Subcutaneous abdominal adipose tissue (tissue), 5 donors: ENCODE measurements at regions not wholly inside any gene's neighbourhood (a gene's known extent, or its start where the extent isn't known, plus 50 kb on each side); places are given as distances from the start of the nearest gene placed in this dataset.
"Not testable (repeated sequence)": the region's sequence is repeated elsewhere in the genome, so short reads cannot be mapped to it uniquely, and the experiment has no call there.

ENCODE experiments used
- H3K27ac ChIP-seq: one replicate; pipeline ENCODE4 v1.7.0; 2013; ENCODE audit warnings: low read depth, mild to moderate bottlenecking, inconsistent platforms, low read length, moderate library complexity
- H3K27me3 ChIP-seq, 5 donors: one replicate each; pipeline ENCODE4 v1.7.0; 2013; ENCODE audit warnings: low read length in 5 of 5, inconsistent platforms in 1 of 5; ENCODE audit not compliant: control insufficient read depth in 5 of 5, insufficient read depth in 4 of 5
- H3K36me3 ChIP-seq, 5 donors: one replicate each; pipeline ENCODE4 v1.7.0; 2013; ENCODE audit warnings: low read length in 5 of 5; ENCODE audit not compliant: control insufficient read depth in 5 of 5, insufficient read depth in 5 of 5
- H3K4me1 ChIP-seq, 5 donors: one replicate each; pipeline ENCODE4 v1.7.0; 2013; ENCODE audit warnings: low read length in 5 of 5, mild to moderate bottlenecking in 3 of 5, moderate library complexity in 1 of 5; ENCODE audit not compliant: control insufficient read depth in 5 of 5, insufficient read depth in 5 of 5
- H3K4me3 ChIP-seq, 5 donors: one replicate each; pipeline ENCODE4 v1.7.0; 2013; ENCODE audit warnings: low read length in 5 of 5, low read depth in 1 of 5
- H3K9ac ChIP-seq, 5 donors: one replicate each; pipeline ENCODE4 v1.7.0; 2013; ENCODE audit warnings: low read length in 5 of 5, mild to moderate bottlenecking in 4 of 5, moderate library complexity in 3 of 5
- H3K9me3 ChIP-seq, 5 donors: one replicate each; pipeline ENCODE4 v1.7.0; 2013; ENCODE audit warnings: low read length in 5 of 5; ENCODE audit not compliant: control insufficient read depth in 5 of 5
- donor health status: healthy.
- donor health status: healthy.
- donor health status: healthy.
- donor health status: healthy.
- donor health status: healthy.

- Histone ChIP-seq H3K36me3 (no peaks in the 10 kb centered on the region), H3K4me1 (no peaks in the 10 kb centered on the region), H3K9ac (no peak overlapping the region), H3K27me3 (no peaks in the 10 kb centered on the region), H3K9me3 (peaks cover 0 to 8% (median 2%) of the 10 kb centered on the region in 5 donors), H3K4me3 (no peak overlapping the region), H3K27ac (no peak overlapping the region)
Measured at GRCh38 chr20:16861708-16862107, 113.5 kb downstream of the OTOR start.

GRCh38 chr20:16863303-16863702 lies 115.1 kb downstream of the OTOR start:
- no peak overlapping the region for H3K27ac ChIP-seq
- no peaks in the 10 kb centered on the region for H3K36me3 ChIP-seq
- no peak overlapping the region for H3K9ac ChIP-seq
- H3K27me3 ChIP-seq, result no peaks in the 10 kb centered on the region
- no peaks in the 10 kb centered on the region for H3K9me3 ChIP-seq
- no peaks in the 10 kb centered on the region for H3K4me1 ChIP-seq
- H3K4me3 ChIP-seq, result peak overlapping the region in 1 of 5 donors; percentile 30

GRCh38 chr20:16864069-16864468 lies 115.9 kb downstream of the OTOR start:
- Histone ChIP-seq H3K4me3 (peak overlapping the region in 1 of 5 donors; percentile 30), H3K36me3 (no peaks in the 10 kb centered on the region), H3K9me3 (no peaks in the 10 kb centered on the region), H3K9ac (no peak overlapping the region), H3K27ac (no peak overlapping the region), H3K27me3 (no peaks in the 10 kb centered on the region), H3K4me1 (no peaks in the 10 kb centered on the region)

GRCh38 chr20:16864963-16865362 lies 116.8 kb downstream of the OTOR start:
- no peaks in the 10 kb centered on the region for H3K27me3 ChIP-seq
- no peaks in the 10 kb centered on the region for H3K36me3 ChIP-seq
- H3K9ac ChIP-seq, result no peak overlapping the region
- no peak overlapping the region for H3K27ac ChIP-seq
- no peaks in the 10 kb centered on the region for H3K9me3 ChIP-seq
- no peaks in the 10 kb centered on the region for H3K4me1 ChIP-seq
- H3K4me3 ChIP-seq, result no peak overlapping the region

- no peak overlapping the region for H3K4me3 ChIP-seq
- no peaks in the 10 kb centered on the region for H3K9me3 ChIP-seq
- no peaks in the 10 kb centered on the region for H3K27me3 ChIP-seq
- no peaks in the 10 kb centered on the region for H3K36me3 ChIP-seq
- no peaks in the 10 kb centered on the region for H3K4me1 ChIP-seq
- H3K9ac ChIP-seq, result no peak overlapping the region
- no peak overlapping the region for H3K27ac ChIP-seq
Measured at GRCh38 chr20:16865406-16865805, 117.2 kb downstream of the OTOR start.

GRCh38 chr20:16873124-16873523 lies 125.0 kb downstream of the OTOR start:
- not testable (repeated sequence) for H3K4me3 ChIP-seq

GRCh38 chr20:16877053-16877554 lies 128.9 kb downstream of the OTOR start:
- H3K27me3 ChIP-seq, result no peaks in the 10 kb centered on the region
- no peaks in the 10 kb centered on the region for H3K9me3 ChIP-seq
- H3K4me3 ChIP-seq, result no peak overlapping the region
- no peaks in the 10 kb centered on the region for H3K36me3 ChIP-seq
- no peak overlapping the region for H3K27ac ChIP-seq
- peaks cover 0 to 3% (median 0%) of the 10 kb centered on the region in 5 donors for H3K4me1 ChIP-seq
- no peak overlapping the region for H3K9ac ChIP-seq

More at GRCh38 chr20:16873124-16873523, 125.0 kb downstream of the OTOR start:
- not testable (repeated sequence) for H3K36me3 ChIP-seq, H3K27me3 ChIP-seq, H3K9ac ChIP-seq, H3K4me1 ChIP-seq, H3K27ac ChIP-seq, H3K9me3 ChIP-seq

GRCh38 chr20:16885746-16886145 lies 137.6 kb downstream of the OTOR start:
- no peaks in the 10 kb centered on the region for H3K36me3 ChIP-seq
- H3K4me3 ChIP-seq, result no peak overlapping the region
- H3K9me3 ChIP-seq, result peaks cover 0 to 2% (median 0%) of the 10 kb centered on the region in 5 donors
- no peak overlapping the region for H3K27ac ChIP-seq
- H3K9ac ChIP-seq, result no peak overlapping the region
- H3K4me1 ChIP-seq, result no peaks in the 10 kb centered on the region
- H3K27me3 ChIP-seq, result peaks cover 0 to 4% (median 0%) of the 10 kb centered on the region in 5 donors

- H3K9ac ChIP-seq, result no peak overlapping the region
- H3K27ac ChIP-seq, result no peak overlapping the region
- H3K36me3 ChIP-seq, result no peaks in the 10 kb centered on the region
- peaks cover 0 to 17% (median 11%) of the 10 kb centered on the region in 5 donors for H3K4me1 ChIP-seq
- H3K27me3 ChIP-seq, result no peaks in the 10 kb centered on the region
- H3K4me3 ChIP-seq, result no peak overlapping the region
- no peaks in the 10 kb centered on the region for H3K9me3 ChIP-seq
Measured at GRCh38 chr20:16898433-16898832, 150.3 kb downstream of the OTOR start.

- H3K9ac ChIP-seq, result no peak overlapping the region
- H3K36me3 ChIP-seq, result no peaks in the 10 kb centered on the region
- H3K27ac ChIP-seq, result no peak overlapping the region
- H3K27me3 ChIP-seq, result no peaks in the 10 kb centered on the region
- peaks cover 0 to 16% (median 10%) of the 10 kb centered on the region in 5 donors for H3K4me1 ChIP-seq
- no peaks in the 10 kb centered on the region for H3K9me3 ChIP-seq
- H3K4me3 ChIP-seq, result no peak overlapping the region
Measured at GRCh38 chr20:16902662-16903061, 154.5 kb downstream of the OTOR start.

GRCh38 chr20:16904751-16905150 lies 156.6 kb downstream of the OTOR start:
- Histone ChIP-seq H3K36me3 (no peaks in the 10 kb centered on the region), H3K4me1 (no peaks in the 10 kb centered on the region), H3K9ac (no peak overlapping the region), H3K9me3 (peaks cover 0 to 3% (median 0%) of the 10 kb centered on the region in 5 donors), H3K27me3 (no peaks in the 10 kb centered on the region), H3K4me3 (no peak overlapping the region), H3K27ac (no peak overlapping the region)
